Neuronal stem cell (in vitro differentiated cells): ENCODE measurements at regions not wholly inside any gene's neighbourhood (a gene's known extent, or its start where the extent isn't known, plus 50 kb on each side); places are given as distances from the start of the nearest gene placed in this dataset.
"Not testable (repeated sequence)": the region's sequence is repeated elsewhere in the genome, so short reads cannot be mapped to it uniquely, and the experiment has no call there.

Source experiments
- DNase-seq: peaks from one replicate; pipeline ENCODE4 v3.0.0-alpha.2; 2013; ENCODE audit warnings: low spot score
- H2AFZ ChIP-seq: one replicate; pipeline ENCODE4 v1.6.1; 2013; ENCODE audit warnings: mild to moderate bottlenecking, low read length, inconsistent platforms
- H2AK5ac ChIP-seq: 2 replicates; pipeline ENCODE4 v1.6.1; 2013; ENCODE audit warnings: low read depth, mild to moderate bottlenecking, inconsistent platforms, low read length, moderate library complexity, mixed read lengths
- H2BK120ac ChIP-seq: 2 replicates; pipeline ENCODE4 v1.6.1; 2013; ENCODE audit warnings: low read depth, mild to moderate bottlenecking, inconsistent platforms, low read length, moderate library complexity, mixed read lengths
- H2BK12ac ChIP-seq: one replicate; pipeline ENCODE4 v1.6.1; 2013; ENCODE audit warnings: low read length, inconsistent platforms
- H2BK15ac ChIP-seq: 2 replicates; pipeline ENCODE4 v1.6.1; 2013; ENCODE audit warnings: mild to moderate bottlenecking, low read length, inconsistent platforms, mixed read lengths
- H2BK5ac ChIP-seq: one replicate; pipeline ENCODE4 v1.6.1; 2013; ENCODE audit warnings: inconsistent platforms, mild to moderate bottlenecking, low read length, moderate library complexity
- H3K14ac ChIP-seq: one replicate; pipeline ENCODE4 v1.6.1; 2013; ENCODE audit warnings: low read length, inconsistent platforms
- H3K18ac ChIP-seq: 2 replicates; pipeline ENCODE4 v1.6.1; 2013; ENCODE audit warnings: low read length, inconsistent platforms
- H3K23ac ChIP-seq: 2 replicates; pipeline ENCODE4 v1.6.1; 2013; ENCODE audit warnings: low read depth, mild to moderate bottlenecking, mixed read lengths, low read length, inconsistent platforms; ENCODE audit not compliant: poor library complexity
- H3K27ac ChIP-seq: replicated peaks from 3 replicates; pipeline ENCODE4 v1.5.1; 2013; ENCODE audit warnings: low read length, inconsistent platforms
- H3K27me3 ChIP-seq, 3 experiments: 2 replicates each; pipeline ENCODE4 v1.6.1; 2013; ENCODE audit warnings: low read length in 3 of 3, mild to moderate bottlenecking in 2 of 3, inconsistent platforms in 1 of 3, low read depth in 1 of 3, mixed read lengths in 1 of 3, moderate library complexity in 1 of 3; ENCODE audit not compliant: control insufficient read depth in 3 of 3, insufficient read depth in 3 of 3
- H3K36me3 ChIP-seq, 2 donors: replicated peaks in 1 of 2; 2 replicates each; pipeline ENCODE4 v1.6.1; 2013; ENCODE audit warnings: low read length in 2 of 2; ENCODE audit not compliant: control insufficient read depth in 2 of 2, insufficient read depth in 2 of 2
- H3K4ac ChIP-seq: 2 replicates; pipeline ENCODE4 v1.6.1; 2013; ENCODE audit warnings: inconsistent platforms, mild to moderate bottlenecking, low read length, moderate library complexity
- H3K4me1 ChIP-seq, 2 donors: 1 replicate in 1 of 2; 2 replicates in 1 of 2; pipeline ENCODE4 v1.6.1; 2013; ENCODE audit warnings: low read length in 2 of 2, low read depth in 1 of 2; ENCODE audit not compliant: control insufficient read depth in 2 of 2, insufficient read depth in 1 of 2
- H3K4me2 ChIP-seq: one replicate; pipeline ENCODE4 v1.6.1; 2013; ENCODE audit warnings: mild to moderate bottlenecking, low read length, inconsistent platforms; ENCODE audit not compliant: insufficient read depth, poor library complexity, severe bottlenecking
- H3K4me3 ChIP-seq, 2 donors: 2 replicates each; pipeline ENCODE4 v1.5.1; 2013; ENCODE audit warnings: low read length in 2 of 2, mild to moderate bottlenecking in 2 of 2, inconsistent platforms in 1 of 2, moderate library complexity in 1 of 2
- H3K79me1 ChIP-seq: one replicate; pipeline ENCODE4 v1.6.1; 2013; ENCODE audit warnings: low read depth, mild to moderate bottlenecking, inconsistent platforms, low read length, moderate library complexity
- H3K9ac ChIP-seq: one replicate; pipeline ENCODE4 v1.6.1; 2013; ENCODE audit warnings: mild to moderate bottlenecking, low read depth, low read length, inconsistent platforms; ENCODE audit not compliant: poor library complexity
- H3K9me3 ChIP-seq, 2 donors: replicated peaks in 1 of 2; 2 replicates each; pipeline versions ENCODE3 to v1.6.1; 2013; ENCODE audit warnings: low read length in 2 of 2, mild to moderate bottlenecking in 2 of 2, inconsistent platforms in 1 of 2, low read depth in 1 of 2, mixed read lengths in 1 of 2, moderate library complexity in 1 of 2; ENCODE audit not compliant: control insufficient read depth in 2 of 2, insufficient read depth in 1 of 2
- H4K8ac ChIP-seq: one replicate; pipeline ENCODE4 v1.6.1; 2013; ENCODE audit warnings: low read depth, mild to moderate bottlenecking, inconsistent platforms, low read length, moderate library complexity
- H4K91ac ChIP-seq: one replicate; pipeline ENCODE4 v1.6.1; 2013; ENCODE audit warnings: low read length, low read depth, mild to moderate bottlenecking, inconsistent platforms; ENCODE audit not compliant: poor library complexity
- WGBS, 2 donors: extraction: QIAGEN DNeasy Blood & Tissue Kit; methylation state at CpG; one replicate each; pipeline ENCODE4 v1.1.7; 2013; ENCODE audit warnings: missing lambda C conversion rate in 2 of 2, mixed read lengths in 1 of 2; ENCODE audit not compliant: insufficient read length in 2 of 2, insufficient replicate concordance in 1 of 2; ENCODE audit errors: extremely low coverage in 2 of 2; 5-methylcytosine and 5-hydroxymethylcytosine counted together

DNA sequence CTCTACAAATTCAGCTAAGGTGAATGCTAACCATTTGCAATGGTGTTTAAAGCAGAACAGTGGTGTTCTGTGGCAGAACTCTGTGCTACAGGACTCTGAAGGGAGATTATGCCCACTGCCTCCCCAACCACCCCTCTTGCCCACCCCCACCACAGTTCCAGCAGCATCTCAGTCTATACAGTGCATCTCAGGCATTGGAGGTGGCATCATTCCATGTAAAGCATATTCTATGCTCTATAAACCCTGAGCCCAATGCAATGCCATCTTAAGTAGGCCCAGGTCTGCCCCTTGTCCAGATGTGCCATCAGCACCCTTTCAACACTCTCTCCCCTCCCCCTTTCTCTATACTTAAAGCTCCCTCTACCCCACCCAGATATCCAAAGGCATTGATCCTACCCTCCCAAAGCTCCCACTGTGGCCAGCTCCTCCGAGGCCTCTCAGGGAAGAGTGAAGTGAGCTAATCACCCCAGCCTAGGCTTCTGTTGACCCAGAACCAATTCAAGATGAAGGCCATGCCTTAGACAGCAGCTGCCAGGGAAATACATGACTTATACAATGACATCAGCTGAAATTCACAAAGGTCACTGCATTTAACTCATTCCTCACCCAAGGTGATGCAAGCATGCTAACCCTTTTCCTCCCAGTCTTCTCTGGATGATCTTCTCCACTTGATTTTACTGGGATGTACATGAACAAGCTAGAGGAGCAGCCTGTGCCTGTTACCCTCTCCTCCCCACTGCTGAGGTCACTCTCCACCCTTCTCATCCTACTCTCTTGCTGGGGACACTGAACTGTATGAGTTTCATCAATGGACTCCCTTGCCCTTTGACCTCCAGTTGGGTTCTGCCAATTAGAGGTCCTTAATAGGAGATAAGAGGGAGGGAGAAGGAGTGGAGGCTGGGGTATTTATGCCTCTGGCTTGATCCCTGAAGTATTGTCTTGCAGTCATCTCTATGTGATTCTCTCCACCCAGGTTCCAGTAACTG lies 353.9 kb downstream of the GOLGA6L6 start:
- not testable (repeated sequence) for H3K27ac ChIP-seq, DNase-seq, H3K4me2 ChIP-seq, H2AK5ac ChIP-seq, H3K9ac ChIP-seq, H2BK15ac ChIP-seq, H3K23ac ChIP-seq, H3K4me1 ChIP-seq, H3K4ac ChIP-seq, H2BK120ac ChIP-seq, H3K79me1 ChIP-seq, H2BK5ac ChIP-seq, H4K91ac ChIP-seq, H3K18ac ChIP-seq, H2BK12ac ChIP-seq, H2AFZ ChIP-seq, H3K27me3 ChIP-seq, H3K14ac ChIP-seq, H4K8ac ChIP-seq, H3K9me3 ChIP-seq, H3K4me3 ChIP-seq, H3K36me3 ChIP-seq
- WGBS, 2 donors: no CpG with 5 or more reads among the region's 1 CpG

DNA sequence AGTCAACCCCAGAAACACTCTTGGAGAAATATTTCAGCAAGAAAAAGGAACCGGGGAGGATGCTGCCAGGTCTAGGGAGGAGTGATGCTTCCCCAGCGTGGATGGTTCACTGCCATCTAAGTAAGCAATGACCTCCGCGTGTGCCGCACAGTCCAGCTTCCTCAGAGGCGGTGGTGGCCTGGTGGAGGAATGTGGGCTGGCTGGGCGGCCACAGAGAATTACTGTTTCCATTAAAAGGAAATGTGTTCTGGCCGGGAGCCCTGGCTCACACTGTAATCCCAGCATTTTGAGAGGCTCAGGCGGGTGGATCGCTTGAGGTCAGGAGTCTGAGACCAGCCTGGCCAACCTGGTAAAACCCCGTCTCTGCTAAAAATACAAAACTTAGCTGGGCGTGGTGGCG lies 356.7 kb downstream of the GOLGA6L6 start:
- not testable (repeated sequence) for H3K36me3 ChIP-seq

DNA sequence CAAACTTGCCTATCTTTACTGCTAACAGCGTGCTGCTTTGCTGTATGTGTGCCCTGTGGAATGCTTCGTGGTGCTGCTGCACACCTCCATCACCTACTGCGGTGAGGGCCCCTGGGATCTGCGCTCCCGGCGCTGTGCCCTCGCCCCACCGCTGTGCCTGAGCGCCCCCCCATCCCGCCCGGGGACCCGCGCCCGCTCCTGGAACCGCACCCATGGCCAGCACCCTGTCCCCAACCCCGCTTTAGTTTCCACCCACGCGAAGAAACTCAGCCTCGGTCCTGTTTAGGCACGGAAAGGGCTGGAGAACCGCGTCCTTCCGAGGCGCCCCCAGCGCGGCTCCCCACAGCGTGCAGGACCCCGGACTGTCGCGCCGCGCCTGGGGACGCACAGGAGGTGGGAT lies 373.4 kb downstream of the GOLGA6L6 start:
- H4K8ac ChIP-seq, H2BK15ac ChIP-seq, H3K4me2 ChIP-seq, H3K23ac ChIP-seq, H2BK120ac ChIP-seq, H2BK12ac ChIP-seq, H3K14ac ChIP-seq, H3K27me3 ChIP-seq, H2AFZ ChIP-seq, H2BK5ac ChIP-seq, H3K18ac ChIP-seq, H3K79me1 ChIP-seq, H3K4ac ChIP-seq, H3K9me3 ChIP-seq, DNase-seq, H3K9ac ChIP-seq, H3K4me1 ChIP-seq, H3K4me3 ChIP-seq, H3K27ac ChIP-seq, H4K91ac ChIP-seq, H3K36me3 ChIP-seq, H2AK5ac ChIP-seq: not testable (repeated sequence)
- no CpG with 5 or more reads among the region's 33 CpGs for WGBS, 2 donors

More for the DNA sequence above, 356.7 kb downstream of the GOLGA6L6 start:
- H3K9ac ChIP-seq, H2BK15ac ChIP-seq, H3K4me2 ChIP-seq, H2AFZ ChIP-seq, H3K27me3 ChIP-seq, DNase-seq, H4K8ac ChIP-seq, H2BK120ac ChIP-seq, H2BK5ac ChIP-seq, H3K4me1 ChIP-seq, H2AK5ac ChIP-seq, H3K18ac ChIP-seq, H3K23ac ChIP-seq, H4K91ac ChIP-seq, H2BK12ac ChIP-seq, H3K9me3 ChIP-seq, H3K27ac ChIP-seq, H3K4me3 ChIP-seq, H3K14ac ChIP-seq, H3K79me1 ChIP-seq, H3K4ac ChIP-seq: not testable (repeated sequence)
- WGBS, 2 donors: no CpG with 5 or more reads among the region's 13 CpGs

DNA sequence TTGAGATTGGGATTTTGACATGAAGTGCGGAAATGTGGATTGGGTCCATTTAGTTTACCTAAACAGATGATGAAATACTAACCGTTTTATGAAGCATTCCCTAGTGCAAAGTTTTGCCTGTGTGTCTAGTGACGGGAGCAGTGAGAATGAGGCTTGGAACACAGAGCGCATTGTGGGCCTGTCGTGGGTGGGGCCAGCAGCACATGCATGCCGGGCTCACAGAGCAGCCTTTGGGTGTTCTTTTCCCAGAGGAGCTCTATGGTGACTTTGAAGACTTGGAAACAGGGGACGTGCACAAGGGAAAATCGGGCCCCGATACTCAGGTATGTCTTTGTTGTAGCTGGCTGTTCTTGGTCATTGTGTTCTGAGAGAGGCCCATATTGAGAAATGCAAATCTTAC lies 388.1 kb downstream of the GOLGA6L6 start:
- H3K4me2 ChIP-seq, H3K36me3 ChIP-seq, H4K8ac ChIP-seq, H3K27me3 ChIP-seq, DNase-seq, H2BK12ac ChIP-seq, H3K27ac ChIP-seq, H4K91ac ChIP-seq, H3K14ac ChIP-seq, H2BK5ac ChIP-seq, H2AFZ ChIP-seq, H3K9ac ChIP-seq, H3K4me3 ChIP-seq, H2BK120ac ChIP-seq, H3K79me1 ChIP-seq, H2AK5ac ChIP-seq, H3K9me3 ChIP-seq, H3K4me1 ChIP-seq, H2BK15ac ChIP-seq, H3K4ac ChIP-seq, H3K23ac ChIP-seq, H3K18ac ChIP-seq: not testable (repeated sequence)
- no CpG with 5 or more reads among the region's 9 CpGs for WGBS, 2 donors
